GM18867 (cell line): ENCODE measurements at regions not wholly inside any gene's neighbourhood (a gene's known extent, or its start where the extent isn't known, plus 50 kb on each side); places are given as distances from the start of the nearest gene placed in this dataset.
"Not testable (repeated sequence)": the region's sequence is repeated elsewhere in the genome, so short reads cannot be mapped to it uniquely, and the experiment has no call there.

Source experiments
- ATAC-seq: cut with Tn5 transposase; IDR thresholded peaks from one replicate; pipeline ENCODE4 v1.9.1; 2021; ENCODE audit warnings: mild to moderate bottlenecking, moderate library complexity; ENCODE audit not compliant: unreplicated experiment

GRCh38 chr2:105538840-105539239, 140.0 kb upstream of the FHL2 start:
- ATAC-seq, result no peak

GRCh38 chr2:105537920-105538319, 139.1 kb upstream of the FHL2 start:
- no peak for ATAC-seq

- ATAC-seq, result no peak
These were observed 138.6 kb upstream of the FHL2 start for GRCh38 chr2:105537466-105537865.

- no peak for ATAC-seq
These were observed 137.3 kb upstream of the FHL2 start for GRCh38 chr2:105536175-105536574.

GRCh38 chr2:105529258-105529657, 130.4 kb upstream of the FHL2 start:
- not testable (repeated sequence) for ATAC-seq

- no peak for ATAC-seq
These were observed 127.4 kb upstream of the FHL2 start for GRCh38 chr2:105526000-105526925.

- ATAC-seq, result no peak
These were observed 126.3 kb upstream of the FHL2 start for GRCh38 chr2:105525201-105525600.

GRCh38 chr2:105522645-105523044, 123.8 kb upstream of the FHL2 start:
- no peak for ATAC-seq

- no peak for ATAC-seq
These were observed 122.8 kb upstream of the FHL2 start for GRCh38 chr2:105521616-105522015.

- ATAC-seq, result no peak
These were observed 122.3 kb upstream of the FHL2 start for GRCh38 chr2:105521176-105521575.

GRCh38 chr2:105519516-105519915, 120.7 kb upstream of the FHL2 start:
- no peak for ATAC-seq

- peak; percentile 36 for ATAC-seq
These were observed 120.0 kb upstream of the FHL2 start for GRCh38 chr2:105518897-105519296.

GRCh38 chr2:105517814-105518705, 119.2 kb upstream of the FHL2 start:
- ATAC-seq, result no peak

GRCh38 chr2:105515581-105516415, 116.9 kb upstream of the FHL2 start:
- ATAC-seq, result no peak

GRCh38 chr2:105514576-105514975, 115.7 kb upstream of the FHL2 start:
- ATAC-seq, result no peak

GRCh38 chr2:105510761-105511528, 112.1 kb upstream of the FHL2 start:
- ATAC-seq, result no peak

- ATAC-seq, result no peak
These were observed 110.6 kb upstream of the FHL2 start for GRCh38 chr2:105509269-105510086.

- ATAC-seq, result not testable (repeated sequence)
These were observed 108.0 kb upstream of the FHL2 start for GRCh38 chr2:105506860-105507259.

- ATAC-seq, result no peak
These were observed 105.6 kb upstream of the FHL2 start for GRCh38 chr2:105504459-105504858.
